ENCODE measurements at regions not wholly inside any gene's neighbourhood (a gene's known extent, or its start where the extent isn't known, plus 50 kb on each side); places are given as distances from the start of the nearest gene placed in this dataset.

DNA sequence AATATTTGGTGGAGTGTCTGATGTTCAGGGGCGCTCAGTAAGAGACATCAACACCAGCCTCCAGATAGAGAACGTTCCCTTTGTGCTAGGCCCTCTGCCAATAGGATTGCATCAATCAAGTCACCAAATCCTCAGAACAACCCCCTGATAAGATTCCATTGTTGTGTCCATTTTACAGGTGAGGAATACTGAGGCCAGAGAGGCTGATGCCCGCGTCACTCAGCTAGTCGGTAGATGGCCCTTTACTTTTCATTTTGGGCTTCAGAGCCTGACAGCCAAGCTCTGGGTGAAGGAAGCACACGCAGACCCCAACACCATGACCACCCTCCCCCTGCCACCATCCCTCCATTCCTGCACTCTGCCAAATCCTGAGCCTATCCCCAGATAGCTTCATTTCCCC lies 406.2 kb downstream of the PTPRU start:
- no peaks in the 10 kb centered on the region for H3K9me3 ChIP-seq (ENCODE audit: control insufficient read depth in 4 of 4, low read length in 3 of 4)
- TF ChIP-seq TAF1 (conservative IDR thresholded peaks at IDR 0.05) (no peak), EGR1 (IDR thresholded peaks at IDR 0.05; ENCODE audit: low read depth in 2 of 2) (no peak), HNF4G (IDR thresholded peaks at IDR 0.05) (no peak), FOXA1 (IDR thresholded peaks at IDR 0.05) (no peak), NR2F2 (IDR thresholded peaks at IDR 0.05) (no peak), HNF4A (conservative IDR thresholded peaks at IDR 0.05) (no peak), SP1 (IDR thresholded peaks at IDR 0.05) (no peak), RXRA (IDR thresholded peaks at IDR 0.05) (no peak), GABPA (IDR thresholded peaks at IDR 0.05 in 1 of 2, conservative IDR thresholded peaks at IDR 0.05 in 1 of 2) (no peak), JUND (IDR thresholded peaks at IDR 0.05) (no peak), YY1 (IDR thresholded peaks at IDR 0.05) (no peak), FOXA2 (IDR thresholded peaks at IDR 0.05) (no peak), RAD21 (IDR thresholded peaks at IDR 0.05) (no peak)
- TF ChIP-seq, protein P1, sequence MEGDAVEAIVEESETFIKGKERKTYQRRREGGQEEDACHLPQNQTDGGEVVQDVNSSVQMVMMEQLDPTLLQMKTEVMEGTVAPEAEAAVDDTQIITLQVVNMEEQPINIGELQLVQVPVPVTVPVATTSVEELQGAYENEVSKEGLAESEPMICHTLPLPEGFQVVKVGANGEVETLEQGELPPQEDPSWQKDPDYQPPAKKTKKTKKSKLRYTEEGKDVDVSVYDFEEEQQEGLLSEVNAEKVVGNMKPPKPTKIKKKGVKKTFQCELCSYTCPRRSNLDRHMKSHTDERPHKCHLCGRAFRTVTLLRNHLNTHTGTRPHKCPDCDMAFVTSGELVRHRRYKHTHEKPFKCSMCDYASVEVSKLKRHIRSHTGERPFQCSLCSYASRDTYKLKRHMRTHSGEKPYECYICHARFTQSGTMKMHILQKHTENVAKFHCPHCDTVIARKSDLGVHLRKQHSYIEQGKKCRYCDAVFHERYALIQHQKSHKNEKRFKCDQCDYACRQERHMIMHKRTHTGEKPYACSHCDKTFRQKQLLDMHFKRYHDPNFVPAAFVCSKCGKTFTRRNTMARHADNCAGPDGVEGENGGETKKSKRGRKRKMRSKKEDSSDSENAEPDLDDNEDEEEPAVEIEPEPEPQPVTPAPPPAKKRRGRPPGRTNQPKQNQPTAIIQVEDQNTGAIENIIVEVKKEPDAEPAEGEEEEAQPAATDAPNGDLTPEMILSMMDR (IDR thresholded peaks at IDR 0.05; ENCODE audit: low read depth, low read length, missing input control), result no peak
- TF ChIP-seq, protein P2, sequence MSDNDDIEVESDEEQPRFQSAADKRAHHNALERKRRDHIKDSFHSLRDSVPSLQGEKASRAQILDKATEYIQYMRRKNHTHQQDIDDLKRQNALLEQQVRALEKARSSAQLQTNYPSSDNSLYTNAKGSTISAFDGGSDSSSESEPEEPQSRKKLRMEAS (IDR thresholded peaks at IDR 0.05), result no peak
- TF ChIP-seq, protein P3, sequence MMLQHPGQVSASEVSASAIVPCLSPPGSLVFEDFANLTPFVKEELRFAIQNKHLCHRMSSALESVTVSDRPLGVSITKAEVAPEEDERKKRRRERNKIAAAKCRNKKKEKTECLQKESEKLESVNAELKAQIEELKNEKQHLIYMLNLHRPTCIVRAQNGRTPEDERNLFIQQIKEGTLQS (IDR thresholded peaks at IDR 0.05), result no peak
- TF ChIP-seq, protein P4, sequence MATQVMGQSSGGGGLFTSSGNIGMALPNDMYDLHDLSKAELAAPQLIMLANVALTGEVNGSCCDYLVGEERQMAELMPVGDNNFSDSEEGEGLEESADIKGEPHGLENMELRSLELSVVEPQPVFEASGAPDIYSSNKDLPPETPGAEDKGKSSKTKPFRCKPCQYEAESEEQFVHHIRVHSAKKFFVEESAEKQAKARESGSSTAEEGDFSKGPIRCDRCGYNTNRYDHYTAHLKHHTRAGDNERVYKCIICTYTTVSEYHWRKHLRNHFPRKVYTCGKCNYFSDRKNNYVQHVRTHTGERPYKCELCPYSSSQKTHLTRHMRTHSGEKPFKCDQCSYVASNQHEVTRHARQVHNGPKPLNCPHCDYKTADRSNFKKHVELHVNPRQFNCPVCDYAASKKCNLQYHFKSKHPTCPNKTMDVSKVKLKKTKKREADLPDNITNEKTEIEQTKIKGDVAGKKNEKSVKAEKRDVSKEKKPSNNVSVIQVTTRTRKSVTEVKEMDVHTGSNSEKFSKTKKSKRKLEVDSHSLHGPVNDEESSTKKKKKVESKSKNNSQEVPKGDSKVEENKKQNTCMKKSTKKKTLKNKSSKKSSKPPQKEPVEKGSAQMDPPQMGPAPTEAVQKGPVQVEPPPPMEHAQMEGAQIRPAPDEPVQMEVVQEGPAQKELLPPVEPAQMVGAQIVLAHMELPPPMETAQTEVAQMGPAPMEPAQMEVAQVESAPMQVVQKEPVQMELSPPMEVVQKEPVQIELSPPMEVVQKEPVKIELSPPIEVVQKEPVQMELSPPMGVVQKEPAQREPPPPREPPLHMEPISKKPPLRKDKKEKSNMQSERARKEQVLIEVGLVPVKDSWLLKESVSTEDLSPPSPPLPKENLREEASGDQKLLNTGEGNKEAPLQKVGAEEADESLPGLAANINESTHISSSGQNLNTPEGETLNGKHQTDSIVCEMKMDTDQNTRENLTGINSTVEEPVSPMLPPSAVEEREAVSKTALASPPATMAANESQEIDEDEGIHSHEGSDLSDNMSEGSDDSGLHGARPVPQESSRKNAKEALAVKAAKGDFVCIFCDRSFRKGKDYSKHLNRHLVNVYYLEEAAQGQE (IDR thresholded peaks at IDR 0.05), result no peak
- TF ChIP-seq, protein P5, sequence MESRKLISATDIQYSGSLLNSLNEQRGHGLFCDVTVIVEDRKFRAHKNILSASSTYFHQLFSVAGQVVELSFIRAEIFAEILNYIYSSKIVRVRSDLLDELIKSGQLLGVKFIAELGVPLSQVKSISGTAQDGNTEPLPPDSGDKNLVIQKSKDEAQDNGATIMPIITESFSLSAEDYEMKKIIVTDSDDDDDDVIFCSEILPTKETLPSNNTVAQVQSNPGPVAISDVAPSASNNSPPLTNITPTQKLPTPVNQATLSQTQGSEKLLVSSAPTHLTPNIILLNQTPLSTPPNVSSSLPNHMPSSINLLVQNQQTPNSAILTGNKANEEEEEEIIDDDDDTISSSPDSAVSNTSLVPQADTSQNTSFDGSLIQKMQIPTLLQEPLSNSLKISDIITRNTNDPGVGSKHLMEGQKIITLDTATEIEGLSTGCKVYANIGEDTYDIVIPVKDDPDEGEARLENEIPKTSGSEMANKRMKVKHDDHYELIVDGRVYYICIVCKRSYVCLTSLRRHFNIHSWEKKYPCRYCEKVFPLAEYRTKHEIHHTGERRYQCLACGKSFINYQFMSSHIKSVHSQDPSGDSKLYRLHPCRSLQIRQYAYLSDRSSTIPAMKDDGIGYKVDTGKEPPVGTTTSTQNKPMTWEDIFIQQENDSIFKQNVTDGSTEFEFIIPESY (IDR thresholded peaks at IDR 0.05), result no peak
- H3K9ac ChIP-seq (ENCODE audit: low read depth in 1 of 2, low read length in 2 of 2), result no peak overlapping the region
- 81% methylated on average over 6 of the region's 6 CpGs for WGBS
- no peak overlapping the region for H3K4me3 ChIP-seq (ENCODE audit: low read depth in 1 of 3, low read length in 3 of 3)
- no peaks in the 10 kb centered on the region for H3K27me3 ChIP-seq (ENCODE audit: control insufficient read depth in 4 of 4, insufficient read depth in 4 of 4, low read length in 3 of 4)
- no peaks in the 10 kb centered on the region for H3K4me1 ChIP-seq (ENCODE audit: control insufficient read depth in 4 of 4, insufficient read depth in 4 of 4, low read length in 3 of 4)
- H3K27ac ChIP-seq (ENCODE audit: low read depth in 1 of 2, low read length in 2 of 2), result no peak overlapping the region
- no peaks in the 10 kb centered on the region for H3K36me3 ChIP-seq (ENCODE audit: control insufficient read depth in 4 of 4, insufficient read depth in 3 of 4, low read depth in 1 of 4, low read length in 3 of 4)
- no peak for DNase-seq (ENCODE audit: low spot score)
